HEK293T (cell line): ENCODE measurements at regions not wholly inside any gene's neighbourhood (a gene's known extent, or its start where the extent isn't known, plus 50 kb on each side); places are given as distances from the start of the nearest gene placed in this dataset.

Source experiments
- ARNT ChIP-seq: fragments of 450-650 bp; IDR thresholded peaks from 2 replicates; pipeline ENCODE4 v1.6.1; 2017; ENCODE audit warnings: mild to moderate bottlenecking
- BHLHE40 ChIP-seq: fragments of 450-650 bp; IDR thresholded peaks from 2 replicates; pipeline ENCODE4 v1.6.1; 2016; ENCODE audit warnings: mild to moderate bottlenecking, moderate library complexity, borderline replicate concordance
- CTBP1 ChIP-seq: fragments of 450-650 bp; IDR thresholded peaks from 2 replicates; pipeline ENCODE4 v1.6.1; 2016; ENCODE audit warnings: borderline replicate concordance
- ELF4 ChIP-seq: fragments of 450-650 bp; IDR thresholded peaks from 2 replicates; pipeline ENCODE4 v1.6.1; 2017; ENCODE audit warnings: antibody characterized with exemption
- FOXA1 ChIP-seq: fragments of 450-650 bp; IDR thresholded peaks from 2 replicates; pipeline ENCODE4 v1.6.1; 2016; ENCODE audit warnings: mild to moderate bottlenecking
- FOXK2 ChIP-seq: fragments of 450-650 bp; IDR thresholded peaks from 2 replicates; pipeline ENCODE4 v1.6.1; 2016; ENCODE audit warnings: mild to moderate bottlenecking
- FOXM1 ChIP-seq: fragments of 450-650 bp; IDR thresholded peaks from 2 replicates; pipeline ENCODE4 v1.6.1; 2017; ENCODE audit warnings: mild to moderate bottlenecking, borderline replicate concordance
- HDGF ChIP-seq: fragments of 450-650 bp; IDR thresholded peaks from 2 replicates; pipeline ENCODE4 v1.6.1; 2017; ENCODE audit warnings: antibody characterized with exemption, borderline replicate concordance
- L3MBTL2 ChIP-seq: fragments of 450-650 bp; conservative IDR thresholded peaks from 2 replicates; pipeline ENCODE4 v1.6.1; 2016; ENCODE audit warnings: mild to moderate bottlenecking
- LEF1 ChIP-seq: fragments of 450-650 bp; IDR thresholded peaks from 2 replicates; pipeline ENCODE4 v1.6.1; 2017; ENCODE audit warnings: mild to moderate bottlenecking, borderline replicate concordance
- SUZ12 ChIP-seq: fragments of 450-650 bp; IDR thresholded peaks from 2 replicates; pipeline ENCODE4 v1.6.1; 2016; ENCODE audit warnings: mild to moderate bottlenecking
- TARDBP ChIP-seq: fragments of 450-650 bp; IDR thresholded peaks from 2 replicates; pipeline ENCODE4 v1.6.1; 2016
- ZNF384 ChIP-seq: fragments of 450-650 bp; IDR thresholded peaks from 2 replicates; pipeline ENCODE4 v1.6.1; 2016
- TF ChIP-seq, protein P1 (sequence below): fragments of 450-650 bp; IDR thresholded peaks from 2 replicates; pipeline ENCODE4 v1.6.1; 2016

DNA sequence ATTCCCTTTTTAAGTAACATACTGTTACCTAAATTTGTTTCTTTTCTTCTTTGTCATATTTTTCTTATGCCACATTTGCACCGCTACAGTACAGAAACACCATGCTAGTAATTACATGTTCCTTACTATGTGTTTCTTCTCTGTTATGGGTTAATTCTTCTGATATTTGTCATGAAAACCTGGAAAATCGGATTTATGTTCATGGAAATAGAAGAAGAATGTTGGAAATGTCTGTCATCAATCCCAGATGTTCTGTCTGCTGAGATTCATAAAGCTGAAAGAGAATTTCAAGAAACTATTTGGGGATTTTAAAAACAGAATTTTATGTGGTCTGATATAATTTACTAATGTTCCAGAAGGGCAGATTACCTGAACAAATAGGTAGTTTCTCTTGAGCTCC, 305.2 kb upstream of the NREP start:
- no peak for TF ChIP-seq ZNF384
- TF ChIP-seq, protein P1, sequence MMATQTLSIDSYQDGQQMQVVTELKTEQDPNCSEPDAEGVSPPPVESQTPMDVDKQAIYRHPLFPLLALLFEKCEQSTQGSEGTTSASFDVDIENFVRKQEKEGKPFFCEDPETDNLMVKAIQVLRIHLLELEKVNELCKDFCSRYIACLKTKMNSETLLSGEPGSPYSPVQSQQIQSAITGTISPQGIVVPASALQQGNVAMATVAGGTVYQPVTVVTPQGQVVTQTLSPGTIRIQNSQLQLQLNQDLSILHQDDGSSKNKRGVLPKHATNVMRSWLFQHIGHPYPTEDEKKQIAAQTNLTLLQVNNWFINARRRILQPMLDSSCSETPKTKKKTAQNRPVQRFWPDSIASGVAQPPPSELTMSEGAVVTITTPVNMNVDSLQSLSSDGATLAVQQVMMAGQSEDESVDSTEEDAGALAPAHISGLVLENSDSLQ: no peak
- TF ChIP-seq TARDBP: no peak
- no peak for TF ChIP-seq CTBP1
- TF ChIP-seq SUZ12: no peak
- no peak for TF ChIP-seq HDGF
- no peak for TF ChIP-seq ARNT
- no peak for TF ChIP-seq ELF4
- no peak for TF ChIP-seq BHLHE40
- TF ChIP-seq FOXM1: no peak
- no peak for TF ChIP-seq FOXA1
- TF ChIP-seq FOXK2: no peak
- TF ChIP-seq LEF1: no peak
- TF ChIP-seq L3MBTL2: no peak
